H9 (cell line): ENCODE measurements at regions not wholly inside any gene's neighbourhood (a gene's known extent, or its start where the extent isn't known, plus 50 kb on each side); places are given as distances from the start of the nearest gene placed in this dataset.

Source experiments
- DNase-seq: peaks from one replicate; pipeline ENCODE4 v3.0.0-alpha.2; 2017
- H2AFZ ChIP-seq: one replicate; pipeline ENCODE4 v1.6.1; 2013; ENCODE audit warnings: mild to moderate bottlenecking, low read length, control low read depth, moderate library complexity
- H2AK5ac ChIP-seq: 2 replicates; pipeline ENCODE4 v1.6.1; 2013; ENCODE audit warnings: low read length, control low read depth, mixed read lengths; ENCODE audit not compliant: insufficient read length
- H2BK120ac ChIP-seq: one replicate; pipeline ENCODE4 v1.6.1; 2013; ENCODE audit warnings: low read depth, mild to moderate bottlenecking, low read length, control low read depth, inconsistent platforms; ENCODE audit not compliant: poor library complexity, severe bottlenecking
- H2BK12ac ChIP-seq: 2 replicates; pipeline ENCODE4 v1.6.1; 2013; ENCODE audit warnings: low read length, control low read depth, mixed read lengths, low read depth; ENCODE audit not compliant: insufficient read length
- H2BK15ac ChIP-seq: 2 replicates; pipeline ENCODE4 v1.6.1; 2013; ENCODE audit warnings: low read depth, low read length, control low read depth
- H2BK20ac ChIP-seq: one replicate; pipeline ENCODE4 v1.6.1; 2013; ENCODE audit warnings: low read depth, mild to moderate bottlenecking, low read length, control low read depth, inconsistent platforms; ENCODE audit not compliant: poor library complexity, severe bottlenecking
- H2BK5ac ChIP-seq: 2 replicates; pipeline ENCODE4 v1.6.1; 2013; ENCODE audit warnings: low read length, control low read depth, mixed read lengths; ENCODE audit not compliant: insufficient read length
- H3K14ac ChIP-seq: 2 replicates; pipeline ENCODE4 v1.6.1; 2013; ENCODE audit warnings: low read length, control low read depth; ENCODE audit not compliant: insufficient read depth
- H3K18ac ChIP-seq: 2 replicates; pipeline ENCODE4 v1.6.1; 2013; ENCODE audit warnings: low read depth, mild to moderate bottlenecking, mixed read lengths, low read length, control low read depth; ENCODE audit not compliant: insufficient read length
- H3K23ac ChIP-seq: 2 replicates; pipeline ENCODE4 v1.6.1; 2013; ENCODE audit warnings: low read length, control low read depth, mixed read lengths, low read depth; ENCODE audit not compliant: insufficient read length
- H3K23me2 ChIP-seq: 2 replicates; pipeline ENCODE4 v1.6.1; 2013; ENCODE audit warnings: low read depth, mild to moderate bottlenecking, mixed read lengths, low read length, control low read depth; ENCODE audit not compliant: insufficient read length, poor library complexity, severe bottlenecking
- H3K27ac ChIP-seq: 2 replicates; pipeline ENCODE4 v1.5.1; 2013; ENCODE audit warnings: low read length, control low read depth, mixed read lengths, low read depth; ENCODE audit not compliant: insufficient read length
- H3K27me3 ChIP-seq: 2 replicates; pipeline ENCODE4 v1.6.1; 2013; ENCODE audit warnings: low read length, control low read depth, inconsistent platforms; ENCODE audit not compliant: insufficient read depth
- H3K4ac ChIP-seq: 2 replicates; pipeline ENCODE4 v1.6.1; 2013; ENCODE audit warnings: low read depth, mild to moderate bottlenecking, control low read depth, inconsistent platforms, low read length, moderate library complexity
- H3K4me1 ChIP-seq: 2 replicates; pipeline ENCODE4 v1.6.1; 2013; ENCODE audit warnings: low read length, control low read depth, inconsistent platforms; ENCODE audit not compliant: insufficient read depth
- H3K4me2 ChIP-seq: 2 replicates; pipeline ENCODE4 v1.6.1; 2013; ENCODE audit warnings: low read length, control low read depth, mixed read lengths; ENCODE audit not compliant: insufficient read length, insufficient read depth
- H3K56ac ChIP-seq: 2 replicates; pipeline ENCODE4 v1.6.1; 2013; ENCODE audit warnings: low read depth, mild to moderate bottlenecking, mixed read lengths, low read length, control low read depth; ENCODE audit not compliant: insufficient read length
- H3K79me1 ChIP-seq: 2 replicates; pipeline ENCODE4 v1.6.1; 2013; ENCODE audit warnings: low read depth, mild to moderate bottlenecking, moderate library complexity, low read length, control low read depth, inconsistent platforms; ENCODE audit not compliant: insufficient read depth, poor library complexity, severe bottlenecking
- H3K79me2 ChIP-seq: 2 replicates; pipeline ENCODE4 v1.6.1; 2013; ENCODE audit warnings: low read length, control low read depth, inconsistent platforms; ENCODE audit not compliant: insufficient read depth
- H3K9ac ChIP-seq: 2 replicates; pipeline ENCODE4 v1.6.1; 2013; ENCODE audit warnings: low read length, control low read depth, mixed read lengths; ENCODE audit not compliant: insufficient read length; ENCODE audit errors: extremely low read depth
- H3K9me3 ChIP-seq: one replicate; pipeline ENCODE4 v1.6.1; 2013; ENCODE audit warnings: low read depth, low read length, inconsistent platforms; ENCODE audit not compliant: control insufficient read depth
- H3T11ph ChIP-seq: one replicate; pipeline ENCODE4 v1.6.1; 2013; ENCODE audit warnings: mild to moderate bottlenecking, low read length, control low read depth, inconsistent platforms
- H4K20me1 ChIP-seq: one replicate; pipeline ENCODE4 v1.6.1; 2013; ENCODE audit not compliant: control insufficient read depth, insufficient read length, insufficient read depth
- H4K5ac ChIP-seq: 2 replicates; pipeline ENCODE4 v1.6.1; 2013; ENCODE audit warnings: low read depth, mild to moderate bottlenecking, mixed read lengths, low read length, control low read depth; ENCODE audit not compliant: insufficient read length
- H4K8ac ChIP-seq: replicated peaks from 2 replicates; pipeline ENCODE4 v1.6.1; 2013; ENCODE audit warnings: low read length, control low read depth, mixed read lengths, low read depth; ENCODE audit not compliant: insufficient read length
- H4K91ac ChIP-seq: 2 replicates; pipeline ENCODE4 v1.6.1; 2013; ENCODE audit warnings: low read depth, mild to moderate bottlenecking, moderate library complexity, mixed read lengths, low read length, control low read depth; ENCODE audit not compliant: insufficient read length
- H3K27ac Mint-ChIP-seq, 3 experiments: 2 replicates in 2 of 3; 3 replicates in 1 of 3; pipeline ENCODE4 v1.8.0; 2020 to 2021; ENCODE audit warnings: mixed read lengths in 3 of 3, mild to moderate bottlenecking in 1 of 3, moderate library complexity in 1 of 3
- H3K27me3 Mint-ChIP-seq: 2 replicates; pipeline ENCODE4 v1.8.0; 2021; ENCODE audit warnings: low read depth, mild to moderate bottlenecking, moderate library complexity, mixed read lengths
- H3K36me3 Mint-ChIP-seq, 3 experiments: 2 replicates in 2 of 3; 3 replicates in 1 of 3; pipeline ENCODE4 v1.8.0; 2020 to 2021; ENCODE audit warnings: low read depth in 3 of 3, mixed read lengths in 3 of 3; ENCODE audit not compliant: insufficient read depth in 1 of 3
- H3K4me1 Mint-ChIP-seq, 2 experiments: 2 replicates each; pipeline ENCODE4 v1.8.0; 2020; ENCODE audit warnings: mixed read lengths in 2 of 2
- H3K4me3 Mint-ChIP-seq, 2 experiments: 2 replicates in 1 of 2; 3 replicates in 1 of 2; pipeline ENCODE4 v1.8.0; 2020 to 2021; ENCODE audit warnings: mild to moderate bottlenecking in 2 of 2, mixed read lengths in 2 of 2, moderate library complexity in 1 of 2
- H3K9me3 Mint-ChIP-seq, 2 experiments: 2 replicates in 1 of 2; 3 replicates in 1 of 2; pipeline ENCODE4 v1.8.0; 2020; ENCODE audit warnings: mild to moderate bottlenecking in 2 of 2, mixed read lengths in 2 of 2, moderate library complexity in 1 of 2
- WGBS: extraction: QIAGEN DNeasy Blood & Tissue Kit; methylation state at CpG from one replicate; pipeline ENCODE4 v1.1.7; 2013; ENCODE audit warnings: missing lambda C conversion rate, low lambda C conversion rate, mixed read lengths; ENCODE audit not compliant: insufficient read length; ENCODE audit errors: extremely low coverage; 5-methylcytosine and 5-hydroxymethylcytosine counted together
- TF ChIP-seq, protein P1 (sequence below): fragments of 200-600 bp; sonication (generic); conservative IDR thresholded peaks from 3 replicates; pipeline ENCODE4 v1.8.0; 2021; ENCODE audit warnings: antibody characterized with exemption, mild to moderate bottlenecking

GRCh38 chr12:67928621-67929383 lies 60.4 kb upstream of the IFNG-AS1 start:
- Histone ChIP-seq H3K9me3 (no peaks in the 10 kb centered on the region), H3K4ac (no peak overlapping the region), H3K27me3 (no peaks in the 10 kb centered on the region), H2BK12ac (no peak overlapping the region), H3K79me1 (no peaks in the 10 kb centered on the region), H2BK5ac (no peak overlapping the region), H3K9ac (no peak overlapping the region), H4K5ac (no peak overlapping the region), H3K79me2 (no peaks in the 10 kb centered on the region), H3K18ac (no peak overlapping the region), H2BK120ac (no peak overlapping the region), H3K4me1 (no peaks in the 10 kb centered on the region), H4K20me1 (no peaks in the 10 kb centered on the region), H3K14ac (no peak overlapping the region), H2BK15ac (no peak overlapping the region), H3K4me2 (no peak overlapping the region), H2AFZ (no peak overlapping the region), H2AK5ac (no peak overlapping the region), H4K91ac (no peak overlapping the region), H3T11ph (no peak overlapping the region), H3K23ac (no peak overlapping the region), H3K56ac (no peak overlapping the region), H4K8ac (no peak overlapping the region), H3K23me2 (no peaks in the 10 kb centered on the region), H2BK20ac (no peak overlapping the region), H3K27ac (no peak overlapping the region)
- Mint-ChIP-seq H3K4me1 (peaks cover 1% of the 10 kb centered on the region in 2 experiments), H3K4me3 (no peak overlapping the region), H3K36me3 (no peaks in the 10 kb centered on the region), H3K27ac (no peak overlapping the region), H3K27me3 (no peaks in the 10 kb centered on the region; the same call in 1 of the 2 replicates), H3K9me3 (no peaks in the 10 kb centered on the region; a peak in 1 of 5 replicates)
- no peak for DNase-seq
- TF ChIP-seq, protein P1, sequence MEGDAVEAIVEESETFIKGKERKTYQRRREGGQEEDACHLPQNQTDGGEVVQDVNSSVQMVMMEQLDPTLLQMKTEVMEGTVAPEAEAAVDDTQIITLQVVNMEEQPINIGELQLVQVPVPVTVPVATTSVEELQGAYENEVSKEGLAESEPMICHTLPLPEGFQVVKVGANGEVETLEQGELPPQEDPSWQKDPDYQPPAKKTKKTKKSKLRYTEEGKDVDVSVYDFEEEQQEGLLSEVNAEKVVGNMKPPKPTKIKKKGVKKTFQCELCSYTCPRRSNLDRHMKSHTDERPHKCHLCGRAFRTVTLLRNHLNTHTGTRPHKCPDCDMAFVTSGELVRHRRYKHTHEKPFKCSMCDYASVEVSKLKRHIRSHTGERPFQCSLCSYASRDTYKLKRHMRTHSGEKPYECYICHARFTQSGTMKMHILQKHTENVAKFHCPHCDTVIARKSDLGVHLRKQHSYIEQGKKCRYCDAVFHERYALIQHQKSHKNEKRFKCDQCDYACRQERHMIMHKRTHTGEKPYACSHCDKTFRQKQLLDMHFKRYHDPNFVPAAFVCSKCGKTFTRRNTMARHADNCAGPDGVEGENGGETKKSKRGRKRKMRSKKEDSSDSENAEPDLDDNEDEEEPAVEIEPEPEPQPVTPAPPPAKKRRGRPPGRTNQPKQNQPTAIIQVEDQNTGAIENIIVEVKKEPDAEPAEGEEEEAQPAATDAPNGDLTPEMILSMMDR = no peak
- no CpG with 5 or more reads among the region's 3 CpGs for WGBS
